Lung (tissue), 11 donors: ENCODE measurements at regions not wholly inside any gene's neighbourhood (a gene's known extent, or its start where the extent isn't known, plus 50 kb on each side); places are given as distances from the start of the nearest gene placed in this dataset.

Experiments
- ATAC-seq: fragments of 200-7000 bp; cut with Tn5 transposase; one replicate; pipeline ENCODE4 v1.9.1; 2020; ENCODE audit warnings: moderate number of reproducible peaks; ENCODE audit not compliant: insufficient read depth, low FRiP score
- DNase-seq, 3 donors: peaks; one replicate each; pipeline ENCODE4 v3.0.0-alpha.2; 2013 to 2017
- H3K27ac ChIP-seq, 2 donors: one replicate each; pipeline ENCODE4 v1.5.1; 2013; ENCODE audit warnings: mild to moderate bottlenecking in 2 of 2, moderate library complexity in 2 of 2, control low read depth in 1 of 2, inconsistent platforms in 1 of 2, low read depth in 1 of 2, low read length in 1 of 2
- H3K27me3 ChIP-seq, 3 donors: one replicate each; pipeline ENCODE4 v1.5.1; 2013; ENCODE audit warnings: low read length in 2 of 3; ENCODE audit not compliant: control insufficient read depth in 3 of 3, insufficient read depth in 3 of 3
- H3K36me3 ChIP-seq, 4 donors: one replicate each; pipeline ENCODE4 v1.5.1; 2013; ENCODE audit warnings: low read length in 4 of 4, mild to moderate bottlenecking in 1 of 4, moderate library complexity in 1 of 4; ENCODE audit not compliant: control insufficient read depth in 4 of 4, insufficient read depth in 4 of 4
- H3K4me1 ChIP-seq, 5 donors: one replicate each; pipeline ENCODE4 v1.5.1; 2013; ENCODE audit warnings: low read length in 5 of 5, mild to moderate bottlenecking in 2 of 5, moderate library complexity in 1 of 5; ENCODE audit not compliant: control insufficient read depth in 5 of 5, insufficient read depth in 5 of 5
- H3K4me3 ChIP-seq: one replicate; pipeline ENCODE4 v1.5.1; 2013; ENCODE audit warnings: mild to moderate bottlenecking, control low read depth, moderate library complexity
- H3K9ac ChIP-seq, 2 donors: one replicate each; pipeline ENCODE4 v1.5.1; 2013; ENCODE audit warnings: low read length in 2 of 2, control low read depth in 1 of 2; ENCODE audit not compliant: insufficient read depth in 1 of 2
- H3K9me3 ChIP-seq, 4 donors: one replicate each; pipeline ENCODE4 v1.5.1; 2013; ENCODE audit warnings: low read length in 3 of 4, mild to moderate bottlenecking in 1 of 4, moderate library complexity in 1 of 4; ENCODE audit not compliant: control insufficient read depth in 4 of 4, insufficient read depth in 3 of 4
- CTCF ChIP-seq: IDR thresholded peaks from 2 replicates; pipeline ENCODE4 v1.5.1; 2012; ENCODE audit warnings: mild to moderate bottlenecking; ENCODE audit errors: control extremely low read depth, extremely low read depth
- WGBS, 2 donors: extraction: QIAGEN DNeasy Blood & Tissue Kit; methylation state at CpG; one replicate each; pipeline ENCODE4 v1.1.7; 2013; 5-methylcytosine and 5-hydroxymethylcytosine counted together
- donor health status: control.
- donor health status: control.
- donor health status: Bipolar disorder and iron deficiency.
- donor health status: healthy.
- donor health status: DM: yes; HTN: yes; CAD: no.

- TF ChIP-seq CTCF: no peak
- H3K27me3 ChIP-seq: no peaks in the 10 kb centered on the region
- 47 to 52% methylated on average over 1 of the region's 1 CpG for WGBS, 2 donors
- DNase-seq (peak in 1 of 3 donors; percentile 3), ATAC-seq (no peak)
- peaks cover 0 to 2% (median 0%) of the 10 kb centered on the region in 5 donors for H3K4me1 ChIP-seq
- no peak overlapping the region for H3K4me3 ChIP-seq
- no peaks in the 10 kb centered on the region for H3K9me3 ChIP-seq
- no peaks in the 10 kb centered on the region for H3K36me3 ChIP-seq
- H3K27ac ChIP-seq: no peak overlapping the region
- no peak overlapping the region for H3K9ac ChIP-seq
These were observed 402.3 kb upstream of the ADAMTS16 start for GRCh38 chr5:4737868-4738267.

GRCh38 chr5:4738298-4738697, 401.8 kb upstream of the ADAMTS16 start:
- Histone ChIP-seq H3K36me3 (no peaks in the 10 kb centered on the region), H3K4me1 (peaks cover 0 to 2% (median 0%) of the 10 kb centered on the region in 5 donors), H3K9ac (no peak overlapping the region), H3K27ac (no peak overlapping the region), H3K4me3 (no peak overlapping the region), H3K9me3 (no peaks in the 10 kb centered on the region), H3K27me3 (no peaks in the 10 kb centered on the region)
- DNase-seq (no peak), ATAC-seq (no peak)
- 47 to 62% methylated on average over 2 of the region's 2 CpGs for WGBS, 2 donors
- TF ChIP-seq CTCF: no peak

- 52 to 69% methylated on average over 8 of the region's 8 CpGs for WGBS, 2 donors
These were observed 400.0 kb upstream of the ADAMTS16 start for GRCh38 chr5:4740156-4740555.

More at GRCh38 chr5:4740156-4740555, 400.0 kb upstream of the ADAMTS16 start:
- Histone ChIP-seq H3K4me3 (no peak overlapping the region), H3K36me3 (no peaks in the 10 kb centered on the region), H3K4me1 (peaks cover 0 to 2% (median 0%) of the 10 kb centered on the region in 5 donors), H3K9me3 (no peaks in the 10 kb centered on the region), H3K27me3 (no peaks in the 10 kb centered on the region), H3K9ac (no peak overlapping the region), H3K27ac (no peak overlapping the region)
- DNase-seq (no peak), ATAC-seq (no peak)
- no peak for TF ChIP-seq CTCF
